DND-41 (cell line): ENCODE measurements at regions not wholly inside any gene's neighbourhood (a gene's known extent, or its start where the extent isn't known, plus 50 kb on each side); places are given as distances from the start of the nearest gene placed in this dataset.

Experiments used
- ATAC-seq: fragments of 200-7000 bp; cut with Tn5 transposase; 3 replicates; pipeline ENCODE4 v1.9.1; 2021; ENCODE audit warnings: low read depth; ENCODE audit not compliant: insufficient read depth
- DNase-seq: peaks from one replicate; pipeline ENCODE4 v3.0.0-alpha.2; 2020
- H2AFZ ChIP-seq: 2 replicates; pipeline ENCODE4 v1.6.0; 2012; ENCODE audit warnings: low read depth, low read length
- H3K27ac ChIP-seq: 2 replicates; pipeline ENCODE4 v1.5.1; 2012; ENCODE audit warnings: low read length, inconsistent platforms
- H3K27me3 ChIP-seq: fragments of 200-600 bp; sonication (generic); 2 replicates; pipeline ENCODE4 v1.6.0; 2012; ENCODE audit warnings: low read length, mild to moderate bottlenecking, inconsistent platforms; ENCODE audit not compliant: insufficient read depth, poor library complexity
- H3K36me3 ChIP-seq: 2 replicates; pipeline ENCODE4 v1.5.1; 2012; ENCODE audit warnings: low read length, inconsistent platforms; ENCODE audit not compliant: insufficient read depth
- H3K4me1 ChIP-seq: 2 replicates; pipeline ENCODE4 v1.5.1; 2012; ENCODE audit warnings: mild to moderate bottlenecking, low read length; ENCODE audit not compliant: insufficient read depth
- H3K4me2 ChIP-seq: 2 replicates; pipeline ENCODE4 v1.6.0; 2012; ENCODE audit warnings: mild to moderate bottlenecking, moderate library complexity, low read length, inconsistent platforms; ENCODE audit not compliant: insufficient read depth
- H3K4me3 ChIP-seq, 2 experiments: fragments of 200-600 bp in 1 of 2; shearing (Covaris generic) in 1 of 2; 2 replicates each; pipeline ENCODE4 v1.5.1; 2012 to 2016; ENCODE audit warnings: inconsistent platforms in 2 of 2, low read length in 2 of 2, mild to moderate bottlenecking in 2 of 2, low read depth in 1 of 2, moderate library complexity in 1 of 2
- H3K79me2 ChIP-seq: 2 replicates; pipeline ENCODE4 v1.6.0; 2012; ENCODE audit warnings: low read length, inconsistent platforms; ENCODE audit not compliant: insufficient read depth
- H3K9ac ChIP-seq: 2 replicates; pipeline ENCODE4 v1.6.0; 2012; ENCODE audit warnings: low read depth, mild to moderate bottlenecking, inconsistent platforms, low read length, moderate library complexity
- H3K9me3 ChIP-seq: 2 replicates; pipeline ENCODE4 v1.5.1; 2012; ENCODE audit warnings: low read length, moderate library complexity, mild to moderate bottlenecking, inconsistent platforms; ENCODE audit not compliant: insufficient read depth, severe bottlenecking
- H4K20me1 ChIP-seq: 2 replicates; pipeline ENCODE4 v1.6.0; 2012; ENCODE audit warnings: low read length; ENCODE audit not compliant: insufficient read depth
- CTCF ChIP-seq: IDR thresholded peaks from 2 replicates; pipeline ENCODE4 v1.5.1; 2012; ENCODE audit warnings: borderline replicate concordance, low read length, moderate library complexity, mild to moderate bottlenecking; ENCODE audit not compliant: poor library complexity, severe bottlenecking; ENCODE audit errors: extremely low read depth
- EZH2 ChIP-seq: IDR thresholded peaks from 3 replicates; pipeline ENCODE4 v1.6.1; 2012; ENCODE audit warnings: borderline replicate concordance, low read depth, mild to moderate bottlenecking, moderate library complexity, low read length, inconsistent platforms; ENCODE audit not compliant: severe bottlenecking

GRCh38 chr6:4664117-4664626 is 112.0 kb upstream of the CDYL start:
- Histone ChIP-seq H3K9me3 (no peaks in the 10 kb centered on the region), H4K20me1 (no peaks in the 10 kb centered on the region), H3K4me3 (no peak overlapping the region), H3K4me1 (no peaks in the 10 kb centered on the region), H3K79me2 (no peaks in the 10 kb centered on the region), H3K36me3 (no peaks in the 10 kb centered on the region), H2AFZ (no peak overlapping the region), H3K4me2 (no peak overlapping the region), H3K9ac (no peak overlapping the region), H3K27me3 (peaks cover 8% of the 10 kb centered on the region), H3K27ac (no peak overlapping the region)
- DNase-seq (no peak), ATAC-seq (no peak)
- TF ChIP-seq CTCF: no peak
- no peak for TF ChIP-seq EZH2

GRCh38 chr6:4662886-4663285 is 113.3 kb upstream of the CDYL start:
- Histone ChIP-seq H4K20me1 (no peaks in the 10 kb centered on the region), H3K4me1 (no peaks in the 10 kb centered on the region), H3K4me2 (no peak overlapping the region), H3K79me2 (no peaks in the 10 kb centered on the region), H3K27ac (no peak overlapping the region), H3K36me3 (no peaks in the 10 kb centered on the region), H3K9me3 (no peaks in the 10 kb centered on the region), H3K4me3 (no peak overlapping the region), H3K9ac (no peak overlapping the region), H2AFZ (no peak overlapping the region), H3K27me3 (peaks cover 8% of the 10 kb centered on the region)
- ATAC-seq (no peak), DNase-seq (no peak)
- no peak for TF ChIP-seq EZH2
- no peak for TF ChIP-seq CTCF

GRCh38 chr6:4661391-4661790 is 114.8 kb upstream of the CDYL start:
- Histone ChIP-seq H3K4me1 (no peaks in the 10 kb centered on the region), H4K20me1 (no peaks in the 10 kb centered on the region), H3K27ac (no peak overlapping the region), H3K27me3 (peaks cover 3% of the 10 kb centered on the region), H3K4me2 (no peak overlapping the region), H3K36me3 (no peaks in the 10 kb centered on the region), H3K9me3 (no peaks in the 10 kb centered on the region), H3K9ac (no peak overlapping the region), H3K79me2 (no peaks in the 10 kb centered on the region), H2AFZ (no peak overlapping the region), H3K4me3 (no peak overlapping the region)
- TF ChIP-seq EZH2 (no peak), CTCF (no peak)
- ATAC-seq: no peak
- DNase-seq: no peak
